GM12872 (cell line): ENCODE measurements at regions not wholly inside any gene's neighbourhood (a gene's known extent, or its start where the extent isn't known, plus 50 kb on each side); places are given as distances from the start of the nearest gene placed in this dataset.

ENCODE experiments used
- CTCF ChIP-seq: IDR thresholded peaks from 3 replicates; pipeline ENCODE4 v1.5.1; 2011; ENCODE audit warnings: low read depth, mild to moderate bottlenecking, low read length, moderate library complexity; ENCODE audit not compliant: insufficient read depth

- TF ChIP-seq CTCF, result no peak
Observed at GRCh38 chr15:87739866-87740265, 516.7 kb downstream of the NTRK3 start.

- no peak for TF ChIP-seq CTCF
Observed at GRCh38 chr15:87739081-87739480, 517.5 kb downstream of the NTRK3 start.

- TF ChIP-seq CTCF, result no peak
Observed at GRCh38 chr15:87736891-87737389, 519.6 kb downstream of the NTRK3 start.

GRCh38 chr15:87736401-87736800 is 520.1 kb downstream of the NTRK3 start:
- TF ChIP-seq CTCF, result no peak

GRCh38 chr15:87735522-87735921 is 521.0 kb downstream of the NTRK3 start:
- TF ChIP-seq CTCF, result no peak

GRCh38 chr15:87734571-87735373 is 521.8 kb downstream of the NTRK3 start:
- TF ChIP-seq CTCF, result no peak

- no peak for TF ChIP-seq CTCF
Observed at GRCh38 chr15:87733977-87734376, 522.6 kb downstream of the NTRK3 start.
